ENCODE measurements at regions not wholly inside any gene's neighbourhood (a gene's known extent, or its start where the extent isn't known, plus 50 kb on each side); places are given as distances from the start of the nearest gene placed in this dataset.

DNA sequence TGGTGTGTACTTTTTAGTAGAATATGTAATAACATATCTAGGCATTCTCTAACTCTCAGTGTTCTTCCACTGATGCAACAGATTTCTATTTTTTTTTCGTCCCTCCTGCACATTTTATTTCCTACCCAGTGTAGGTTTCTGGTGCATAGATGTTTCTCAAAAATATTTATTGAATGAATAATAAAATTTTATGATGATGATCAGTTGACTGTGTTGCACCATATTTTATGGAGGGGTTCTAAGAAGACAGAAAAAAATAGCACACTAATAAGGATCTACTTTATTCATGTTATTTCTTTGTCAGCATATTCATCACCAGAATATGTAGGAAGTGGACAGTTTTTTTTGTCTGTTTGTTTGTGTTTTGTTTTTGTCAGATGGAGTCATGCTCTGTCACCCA, 2529.3 kb downstream of the ARAP2 start:
- Histone ChIP-seq H3K27me3 (no peaks in the 10 kb centered on the region), H3K9me3 (no peaks in the 10 kb centered on the region), H3K36me3 (no peaks in the 10 kb centered on the region), H3K27ac (replicated peaks in 1 of 4) (no peak overlapping the region), H3K4me3 (no peak overlapping the region), H3K4me1 (no peaks in the 10 kb centered on the region)
- no peak for DNase-seq (ENCODE audit: extremely low spot score)
- WGBS: 88% methylated on average over 1 of the region's 1 CpG
- TF ChIP-seq POLR2A (IDR thresholded peaks at IDR 0.05; ENCODE audit: low read depth): no peak
- TF ChIP-seq EP300 (IDR thresholded peaks at IDR 0.05): no peak
- TF ChIP-seq, protein P1, sequence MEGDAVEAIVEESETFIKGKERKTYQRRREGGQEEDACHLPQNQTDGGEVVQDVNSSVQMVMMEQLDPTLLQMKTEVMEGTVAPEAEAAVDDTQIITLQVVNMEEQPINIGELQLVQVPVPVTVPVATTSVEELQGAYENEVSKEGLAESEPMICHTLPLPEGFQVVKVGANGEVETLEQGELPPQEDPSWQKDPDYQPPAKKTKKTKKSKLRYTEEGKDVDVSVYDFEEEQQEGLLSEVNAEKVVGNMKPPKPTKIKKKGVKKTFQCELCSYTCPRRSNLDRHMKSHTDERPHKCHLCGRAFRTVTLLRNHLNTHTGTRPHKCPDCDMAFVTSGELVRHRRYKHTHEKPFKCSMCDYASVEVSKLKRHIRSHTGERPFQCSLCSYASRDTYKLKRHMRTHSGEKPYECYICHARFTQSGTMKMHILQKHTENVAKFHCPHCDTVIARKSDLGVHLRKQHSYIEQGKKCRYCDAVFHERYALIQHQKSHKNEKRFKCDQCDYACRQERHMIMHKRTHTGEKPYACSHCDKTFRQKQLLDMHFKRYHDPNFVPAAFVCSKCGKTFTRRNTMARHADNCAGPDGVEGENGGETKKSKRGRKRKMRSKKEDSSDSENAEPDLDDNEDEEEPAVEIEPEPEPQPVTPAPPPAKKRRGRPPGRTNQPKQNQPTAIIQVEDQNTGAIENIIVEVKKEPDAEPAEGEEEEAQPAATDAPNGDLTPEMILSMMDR (IDR thresholded peaks at IDR 0.05): no peak
- no peak for TF ChIP-seq POLR2AphosphoS5 (IDR thresholded peaks at IDR 0.05)
- intact Hi-C loops (cut with DNase I): no loop called here

DNA sequence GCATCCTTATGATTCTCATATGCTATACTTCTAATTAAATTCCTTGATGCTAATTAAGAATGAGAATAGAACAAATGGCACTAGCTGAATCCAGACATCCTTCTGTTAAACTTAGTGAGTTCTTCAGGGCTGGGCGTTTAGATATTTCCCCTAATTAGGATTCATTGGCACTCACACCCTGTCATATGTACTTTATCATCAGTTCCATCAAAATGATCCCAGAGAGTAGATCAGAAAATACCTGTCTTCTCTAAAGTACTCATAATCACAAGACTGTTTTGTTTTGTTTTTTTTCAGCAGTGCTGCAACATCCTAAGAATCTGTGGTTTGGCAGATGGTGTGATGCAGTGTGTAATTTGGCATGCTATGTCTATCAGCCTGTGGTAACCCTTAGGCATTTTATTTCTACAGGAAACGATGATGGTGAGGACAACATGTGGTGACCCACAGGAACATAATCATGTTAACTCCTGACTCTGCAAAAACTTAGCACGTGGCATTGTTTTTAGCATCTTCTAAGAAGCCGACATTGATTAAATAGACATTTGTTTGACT, 2528.4 kb downstream of the ARAP2 start:
- Histone ChIP-seq H3K27ac (replicated peaks in 1 of 4) (no peak overlapping the region), H3K27me3 (no peaks in the 10 kb centered on the region), H3K9me3 (no peaks in the 10 kb centered on the region), H3K36me3 (no peaks in the 10 kb centered on the region), H3K4me3 (no peak overlapping the region), H3K4me1 (no peaks in the 10 kb centered on the region)
- no peak for TF ChIP-seq POLR2A (IDR thresholded peaks at IDR 0.05; ENCODE audit: low read depth)
- TF ChIP-seq, protein P1 (IDR thresholded peaks at IDR 0.05): no peak
- intact Hi-C loops (cut with DNase I): no loop called here
- WGBS: 56% methylated on average over 4 of the region's 4 CpGs
- no peak for DNase-seq (ENCODE audit: extremely low spot score)

DNA sequence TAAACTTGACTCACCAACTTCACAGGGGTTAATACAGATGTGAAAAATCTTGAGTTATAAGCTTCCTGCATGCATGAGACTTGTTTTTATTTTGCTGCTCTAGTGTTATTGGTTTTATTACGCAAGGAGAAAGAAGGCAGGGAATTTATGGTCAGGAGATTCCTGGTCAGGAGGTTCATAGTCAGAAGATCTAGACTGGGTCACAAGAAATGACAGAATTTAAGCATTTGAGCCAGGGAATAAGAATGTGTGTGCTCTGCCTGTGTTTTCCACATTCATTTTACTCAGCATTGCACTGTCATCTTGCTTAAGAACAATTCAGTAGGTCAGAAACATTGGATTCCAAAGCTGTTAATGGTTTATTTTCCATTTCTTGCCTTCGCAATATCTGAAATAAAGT, 2522.1 kb downstream of the ARAP2 start:
- Histone ChIP-seq H3K27ac (replicated peaks in 1 of 4) (no peak overlapping the region), H3K27me3 (no peaks in the 10 kb centered on the region), H3K9me3 (no peaks in the 10 kb centered on the region), H3K4me1 (no peaks in the 10 kb centered on the region), H3K4me3 (no peak overlapping the region), H3K36me3 (no peaks in the 10 kb centered on the region)
- intact Hi-C loops (cut with DNase I): no loop called here
- no peak for DNase-seq (ENCODE audit: extremely low spot score)
- 56% methylated on average over 2 of the region's 2 CpGs for WGBS
- TF ChIP-seq POLR2AphosphoS5 (IDR thresholded peaks at IDR 0.05) (no peak), POLR2A (IDR thresholded peaks at IDR 0.05; ENCODE audit: low read depth) (no peak), EP300 (IDR thresholded peaks at IDR 0.05) (no peak)
- TF ChIP-seq, protein P1 (IDR thresholded peaks at IDR 0.05): no peak

DNA sequence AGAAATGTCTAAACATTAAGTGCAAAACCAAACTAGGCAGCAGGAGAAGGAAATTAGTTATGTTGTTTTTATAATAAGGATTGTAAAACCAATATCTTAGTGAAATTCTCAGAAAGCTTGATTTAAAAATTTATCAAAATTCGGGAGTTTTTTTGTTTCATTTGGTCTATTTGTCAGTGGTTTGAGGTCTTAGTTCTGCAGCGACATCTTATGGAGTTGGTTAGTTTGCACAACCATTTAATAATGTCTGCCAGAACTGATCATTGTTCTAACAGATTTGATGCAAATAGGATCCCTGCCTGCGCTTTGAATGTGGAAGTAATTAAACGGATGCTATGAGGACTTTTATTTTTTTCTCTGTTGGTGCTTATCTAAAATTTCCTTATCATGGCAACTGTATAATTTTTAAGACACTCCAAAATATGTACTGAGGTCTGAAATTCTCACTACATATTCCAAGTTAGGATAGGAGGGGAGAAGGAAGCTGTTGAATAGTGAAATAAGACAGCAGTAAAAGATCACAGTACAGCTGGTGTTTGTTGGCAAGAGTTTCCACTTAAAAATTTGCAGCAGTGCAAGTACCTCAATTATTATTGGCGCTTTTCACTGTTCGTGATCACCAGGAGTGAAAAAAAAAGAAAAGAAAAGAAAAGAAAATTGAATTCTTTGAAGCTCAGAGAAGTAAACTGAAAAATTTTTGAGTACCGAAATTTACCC, 2521.4 kb downstream of the ARAP2 start:
- Histone ChIP-seq H3K4me3 (no peak overlapping the region), H3K36me3 (no peaks in the 10 kb centered on the region), H3K4me1 (no peaks in the 10 kb centered on the region), H3K27me3 (no peaks in the 10 kb centered on the region), H3K27ac (replicated peaks in 1 of 4) (no peak overlapping the region), H3K9me3 (no peaks in the 10 kb centered on the region)
- WGBS: 64% methylated on average over 7 of the region's 7 CpGs
- TF ChIP-seq EP300 (IDR thresholded peaks at IDR 0.05) (no peak), POLR2A (IDR thresholded peaks at IDR 0.05; ENCODE audit: low read depth) (no peak), POLR2AphosphoS5 (IDR thresholded peaks at IDR 0.05) (no peak)
- TF ChIP-seq, protein P1 (IDR thresholded peaks at IDR 0.05): no peak
- intact Hi-C loops (cut with DNase I): no loop called here
- DNase-seq (ENCODE audit: extremely low spot score): no peak

DNA sequence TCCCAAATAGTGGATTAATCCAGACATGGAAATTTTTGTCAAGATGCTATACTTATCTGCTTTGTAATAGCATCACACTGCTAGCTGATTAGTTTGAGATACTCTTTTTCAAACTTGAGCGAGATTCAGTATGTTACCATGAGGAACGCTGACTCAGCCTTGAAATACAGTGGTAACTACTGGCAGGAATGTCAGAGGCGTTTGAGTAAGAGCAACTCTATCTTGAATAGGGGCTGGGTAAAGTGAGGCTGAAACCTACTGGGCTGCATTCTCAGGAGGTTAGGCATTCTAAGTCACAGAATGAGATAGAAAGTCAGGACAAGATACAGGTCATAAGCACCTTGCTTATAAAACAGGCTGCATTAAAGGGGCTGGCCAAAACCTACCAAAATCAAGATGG, 2519.6 kb downstream of the ARAP2 start:
- WGBS: 91% methylated on average over 3 of the region's 3 CpGs
- H3K27ac ChIP-seq (replicated peaks in 1 of 4): no peak overlapping the region
- intact Hi-C loops (cut with DNase I): no loop called here

More for the DNA sequence above, 2519.6 kb downstream of the ARAP2 start:
- Histone ChIP-seq H3K27me3 (no peaks in the 10 kb centered on the region), H3K36me3 (no peaks in the 10 kb centered on the region), H3K4me1 (no peaks in the 10 kb centered on the region), H3K4me3 (no peak overlapping the region), H3K9me3 (no peaks in the 10 kb centered on the region)
- no peak for TF ChIP-seq POLR2A (IDR thresholded peaks at IDR 0.05; ENCODE audit: low read depth)
- TF ChIP-seq POLR2AphosphoS5 (IDR thresholded peaks at IDR 0.05): no peak
- no peak for TF ChIP-seq EP300 (IDR thresholded peaks at IDR 0.05)
- TF ChIP-seq, protein P1 (IDR thresholded peaks at IDR 0.05): no peak
- no peak for DNase-seq (ENCODE audit: extremely low spot score)
